SK-N-MC (cell line): ENCODE measurements at regions not wholly inside any gene's neighbourhood (a gene's known extent, or its start where the extent isn't known, plus 50 kb on each side); places are given as distances from the start of the nearest gene placed in this dataset.

Source experiments
- DNase-seq: peaks from one replicate; pipeline ENCODE4 v3.0.0-alpha.2; 2011; ENCODE audit warnings: low read depth, low spot score
- H3K27ac ChIP-seq: fragments of 200-600 bp; sonication (generic); 2 replicates; pipeline ENCODE4 v1.5.1; 2016; ENCODE audit warnings: mixed run types
- H3K36me3 ChIP-seq: fragments of 200-600 bp; sonication (generic); 2 replicates; pipeline ENCODE4 v1.6.1; 2017; ENCODE audit warnings: antibody characterized with exemption, low read length, mixed read lengths; ENCODE audit not compliant: insufficient read depth
- H3K4me3 ChIP-seq: fragments of 200-600 bp; sonication (generic); 2 replicates; pipeline ENCODE4 v1.5.1; 2016
- H3K9ac ChIP-seq: fragments of 200-600 bp; sonication (generic); 2 replicates; pipeline ENCODE4 v1.8.0; 2017; ENCODE audit warnings: mixed run types, mixed read lengths; ENCODE audit not compliant: insufficient read length
- H3K9me3 ChIP-seq: fragments of 200-600 bp; sonication (generic); 2 replicates; pipeline ENCODE4 v1.6.1; 2017; ENCODE audit warnings: low read depth, mild to moderate bottlenecking, antibody characterized with exemption, low read length, moderate library complexity, mixed read lengths
- EZH2 ChIP-seq: fragments of 200-600 bp; sonication (generic); IDR thresholded peaks from one replicate; pipeline ENCODE4 v1.6.1; 2017; ENCODE audit warnings: antibody characterized with exemption
- FOXP2 ChIP-seq: optimal IDR thresholded peaks from 2 replicates; pipeline ENCODE3; 2011; ENCODE audit warnings: mild to moderate bottlenecking, moderate library complexity; ENCODE audit not compliant: insufficient read depth; ENCODE audit errors: extremely low read length, control extremely low read depth
- POLR2AphosphoS5 ChIP-seq: IDR thresholded peaks from 2 replicates; pipeline ENCODE4 v1.6.1; 2012; ENCODE audit warnings: mild to moderate bottlenecking, low read depth, low read length, borderline replicate concordance

DNA sequence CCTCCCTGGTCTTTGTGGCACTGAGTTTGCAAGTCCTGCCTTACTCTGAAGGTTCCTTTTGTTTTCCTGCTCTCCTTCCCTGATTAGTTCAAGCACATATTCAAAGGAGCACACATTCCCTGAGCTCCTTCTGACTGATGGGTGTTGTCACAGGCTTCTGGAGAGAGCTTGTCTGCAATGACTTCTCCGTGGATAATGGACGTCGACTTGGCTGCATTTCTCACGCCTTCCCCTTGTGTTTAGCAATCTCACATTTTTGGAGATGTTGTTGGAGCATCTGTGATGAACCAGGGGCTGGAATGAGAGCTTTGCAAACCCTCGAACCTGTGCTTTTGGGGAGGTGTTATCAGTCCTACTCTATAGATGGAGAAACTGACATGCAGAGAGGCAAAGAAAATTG, 375.4 kb upstream of the PROK2 start:
- Histone ChIP-seq H3K9me3 (no peaks in the 10 kb centered on the region), H3K36me3 (no peaks in the 10 kb centered on the region), H3K27ac (no peak overlapping the region), H3K9ac (no peak overlapping the region), H3K4me3 (no peak overlapping the region)
- no peak for TF ChIP-seq POLR2AphosphoS5
- TF ChIP-seq FOXP2 = no peak
- TF ChIP-seq EZH2 = no peak
- DNase-seq = no peak

DNA sequence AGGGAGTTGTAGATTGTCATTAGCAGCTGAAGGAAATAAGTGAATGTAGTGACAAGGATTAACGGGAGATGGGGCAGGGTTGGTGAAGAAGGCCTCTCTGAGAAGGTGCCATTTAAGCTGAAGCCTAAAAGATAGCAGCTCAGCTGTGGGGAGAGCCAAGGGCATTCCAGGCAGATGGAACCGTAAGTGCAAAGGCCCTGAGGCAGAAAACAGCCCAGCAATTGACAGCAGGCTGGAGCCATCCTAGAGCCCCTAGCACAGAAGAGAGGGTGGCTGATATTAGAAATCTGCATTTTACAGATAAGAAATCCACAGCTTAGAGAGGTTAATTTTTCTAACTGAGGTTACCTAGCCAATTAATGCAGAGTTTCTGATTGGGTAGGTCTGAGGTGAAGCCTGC, 374.5 kb upstream of the PROK2 start:
- no peak overlapping the region for H3K9ac ChIP-seq
- no peak for DNase-seq
- H3K27ac ChIP-seq = no peak overlapping the region
- no peaks in the 10 kb centered on the region for H3K36me3 ChIP-seq
- H3K4me3 ChIP-seq = no peak overlapping the region
- TF ChIP-seq EZH2 (no peak), FOXP2 (no peak), POLR2AphosphoS5 (no peak)
- no peaks in the 10 kb centered on the region for H3K9me3 ChIP-seq

DNA sequence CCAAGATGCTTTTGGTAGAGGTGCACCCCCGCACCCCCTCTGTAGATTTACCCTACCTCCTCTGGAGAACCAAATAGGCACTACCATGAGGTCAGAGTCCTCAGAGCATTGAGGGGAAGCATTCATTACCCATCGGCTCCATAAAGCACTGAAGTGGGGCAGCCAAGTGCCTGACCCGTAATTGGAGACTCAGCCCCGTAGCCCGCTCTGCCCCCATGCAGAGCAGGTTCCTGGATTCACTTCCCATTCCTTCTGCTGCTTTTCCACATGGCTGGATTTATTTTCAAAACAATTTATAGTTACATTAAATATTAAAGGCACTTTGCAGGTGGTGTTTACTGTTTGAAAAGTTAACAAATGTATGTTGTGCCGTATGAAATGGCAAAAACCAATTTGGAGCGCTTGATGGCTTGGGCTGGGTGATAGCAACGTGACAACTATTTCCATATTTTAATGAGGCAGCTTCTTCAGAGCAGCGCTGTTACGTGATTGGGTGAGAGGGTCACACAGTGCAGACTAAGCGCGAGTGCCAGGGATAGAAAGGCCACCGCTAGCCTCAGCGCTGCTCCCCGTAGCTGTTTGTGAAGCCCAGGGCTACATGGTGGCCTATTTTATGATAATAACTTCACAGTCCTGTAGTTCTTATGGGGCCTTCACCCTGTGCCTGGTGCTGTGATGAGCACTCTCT, 373.8 kb upstream of the PROK2 start:
- H3K27ac ChIP-seq = no peak overlapping the region
- H3K36me3 ChIP-seq = no peaks in the 10 kb centered on the region
- no peak overlapping the region for H3K4me3 ChIP-seq
- TF ChIP-seq POLR2AphosphoS5 (no peak), FOXP2 (no peak), EZH2 (no peak)
- H3K9ac ChIP-seq = no peak overlapping the region
- no peak for DNase-seq
- no peaks in the 10 kb centered on the region for H3K9me3 ChIP-seq

DNA sequence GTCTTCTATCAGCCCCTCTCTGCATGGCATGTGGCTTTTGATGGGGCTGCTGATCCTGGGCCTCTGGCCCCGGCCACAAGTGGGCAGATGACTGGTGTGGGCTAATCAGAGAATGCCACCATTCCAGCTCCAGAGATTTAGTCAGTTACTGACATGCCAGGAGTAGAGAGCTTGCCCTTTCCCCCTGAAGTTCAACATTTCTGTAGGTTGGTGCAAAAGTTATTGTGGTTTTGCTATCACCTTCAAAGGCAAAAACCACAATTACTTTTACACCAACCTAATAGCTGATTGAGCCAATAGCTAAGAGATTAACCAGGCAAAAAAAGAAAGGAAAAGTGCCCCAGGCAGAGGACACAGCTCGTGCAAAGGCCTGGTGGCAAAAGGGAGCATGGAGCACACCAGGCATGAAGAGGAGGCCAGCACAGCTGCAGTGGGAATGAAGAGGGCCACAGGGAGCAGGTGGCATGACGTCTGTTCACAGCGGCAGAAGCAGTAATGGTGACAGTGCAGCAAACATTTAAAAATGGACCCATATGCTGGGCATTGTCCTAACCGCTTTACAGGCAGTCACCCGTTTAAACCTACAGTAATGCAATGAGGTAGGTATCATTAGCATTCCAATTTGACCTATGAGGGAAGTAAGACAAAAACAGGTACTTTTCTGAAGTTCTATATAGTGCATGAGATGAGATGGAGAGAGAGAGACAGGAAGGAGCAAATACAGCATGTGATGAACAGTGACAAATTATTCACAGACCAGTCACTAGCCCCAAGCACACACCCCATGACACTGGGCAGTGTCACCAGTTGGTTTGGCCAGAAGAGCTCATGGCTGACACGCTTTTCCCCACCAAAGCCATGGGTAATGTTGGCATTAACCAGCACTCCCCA, 373.0 kb upstream of the PROK2 start:
- DNase-seq = no peak
- TF ChIP-seq POLR2AphosphoS5 = no peak
- TF ChIP-seq EZH2 = no peak
- no peak for TF ChIP-seq FOXP2
- no peak overlapping the region for H3K27ac ChIP-seq
- no peak overlapping the region for H3K4me3 ChIP-seq
- no peaks in the 10 kb centered on the region for H3K36me3 ChIP-seq
- H3K9me3 ChIP-seq = no peaks in the 10 kb centered on the region
- no peak overlapping the region for H3K9ac ChIP-seq

DNA sequence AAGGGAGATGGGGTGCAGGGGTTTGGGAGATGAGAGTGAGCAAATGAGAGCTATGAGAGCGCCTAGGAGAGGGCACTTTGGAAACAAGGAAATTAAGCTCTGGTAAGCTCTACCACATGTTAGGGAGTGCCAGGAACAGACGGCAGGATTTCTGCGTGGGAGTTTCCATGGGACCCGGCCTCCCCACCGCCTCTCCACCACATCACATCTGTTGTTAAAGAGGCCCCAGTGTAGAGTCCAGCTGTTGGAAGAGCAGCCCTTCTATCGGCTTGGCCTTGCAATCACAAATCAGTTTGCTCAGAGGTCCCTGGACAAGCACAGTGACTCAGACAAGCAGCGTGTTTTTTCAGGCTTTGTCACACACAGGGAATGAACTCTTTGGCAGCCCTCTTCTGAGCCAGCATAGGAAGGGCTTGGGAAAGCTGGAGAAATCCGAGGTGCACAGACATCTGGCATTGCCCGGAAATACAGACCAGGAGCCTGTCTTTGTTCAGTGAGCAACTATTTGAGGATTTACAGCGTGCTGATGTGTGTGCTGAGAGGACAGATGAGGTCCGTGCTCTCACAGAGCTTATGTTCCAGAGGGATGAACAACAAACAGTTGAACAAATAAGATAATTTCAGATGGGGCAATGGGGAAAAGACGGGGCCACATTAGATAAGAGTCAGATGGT, 370.6 kb upstream of the PROK2 start:
- Histone ChIP-seq H3K36me3 (no peaks in the 10 kb centered on the region), H3K4me3 (no peak overlapping the region), H3K9me3 (no peaks in the 10 kb centered on the region), H3K9ac (no peak overlapping the region), H3K27ac (no peak overlapping the region)
- TF ChIP-seq EZH2 (no peak), FOXP2 (no peak), POLR2AphosphoS5 (no peak)
- no peak for DNase-seq

DNA sequence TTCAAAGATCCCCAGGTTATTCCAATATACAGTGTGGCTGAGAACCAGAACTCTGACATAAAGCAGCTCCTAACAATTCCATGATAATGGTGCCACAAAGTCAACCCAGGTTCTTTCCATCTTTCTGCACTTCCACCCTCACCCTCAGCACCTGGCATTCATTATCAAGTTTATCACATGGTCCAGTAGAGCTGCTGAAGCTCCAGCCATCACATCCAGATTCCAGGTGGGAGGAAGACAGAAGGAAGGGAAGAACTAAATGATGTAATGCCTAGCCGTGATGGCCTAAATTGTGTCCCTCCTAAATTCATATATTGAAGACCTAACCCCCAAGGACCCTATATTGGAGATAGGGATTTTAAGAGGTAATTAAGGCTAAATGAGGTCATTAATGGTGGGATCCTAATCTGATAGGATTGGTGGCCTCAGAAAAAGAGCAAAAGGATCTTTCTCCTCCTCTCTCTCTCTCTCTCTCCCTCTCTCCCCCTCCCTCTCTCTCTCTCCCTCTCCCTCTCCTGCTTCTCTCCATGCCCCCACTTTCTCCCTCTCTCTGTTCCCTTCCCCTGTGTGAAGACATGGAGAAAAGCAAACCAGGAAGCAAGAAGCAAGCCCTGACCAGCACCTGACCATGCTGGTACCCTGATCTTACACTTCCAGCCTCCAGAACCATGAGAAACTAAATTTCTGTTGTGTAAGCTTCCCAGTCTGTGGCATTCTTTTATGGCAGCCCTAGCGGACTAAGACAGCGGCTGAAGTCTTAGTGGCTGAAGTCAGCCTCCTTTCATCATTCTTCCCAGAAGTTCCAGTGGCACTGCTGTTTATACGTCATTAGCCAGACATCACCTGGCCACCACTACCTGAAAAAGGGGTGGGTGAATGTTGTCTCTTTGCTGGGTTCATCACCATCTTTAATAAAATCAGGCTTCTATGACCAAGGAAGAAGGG, 369.7 kb upstream of the PROK2 start:
- Histone ChIP-seq H3K9me3 (no peaks in the 10 kb centered on the region), H3K9ac (no peak overlapping the region), H3K36me3 (no peaks in the 10 kb centered on the region), H3K4me3 (no peak overlapping the region), H3K27ac (no peak overlapping the region)
- TF ChIP-seq POLR2AphosphoS5 = no peak
- no peak for TF ChIP-seq FOXP2
- TF ChIP-seq EZH2 = no peak
- no peak for DNase-seq

DNA sequence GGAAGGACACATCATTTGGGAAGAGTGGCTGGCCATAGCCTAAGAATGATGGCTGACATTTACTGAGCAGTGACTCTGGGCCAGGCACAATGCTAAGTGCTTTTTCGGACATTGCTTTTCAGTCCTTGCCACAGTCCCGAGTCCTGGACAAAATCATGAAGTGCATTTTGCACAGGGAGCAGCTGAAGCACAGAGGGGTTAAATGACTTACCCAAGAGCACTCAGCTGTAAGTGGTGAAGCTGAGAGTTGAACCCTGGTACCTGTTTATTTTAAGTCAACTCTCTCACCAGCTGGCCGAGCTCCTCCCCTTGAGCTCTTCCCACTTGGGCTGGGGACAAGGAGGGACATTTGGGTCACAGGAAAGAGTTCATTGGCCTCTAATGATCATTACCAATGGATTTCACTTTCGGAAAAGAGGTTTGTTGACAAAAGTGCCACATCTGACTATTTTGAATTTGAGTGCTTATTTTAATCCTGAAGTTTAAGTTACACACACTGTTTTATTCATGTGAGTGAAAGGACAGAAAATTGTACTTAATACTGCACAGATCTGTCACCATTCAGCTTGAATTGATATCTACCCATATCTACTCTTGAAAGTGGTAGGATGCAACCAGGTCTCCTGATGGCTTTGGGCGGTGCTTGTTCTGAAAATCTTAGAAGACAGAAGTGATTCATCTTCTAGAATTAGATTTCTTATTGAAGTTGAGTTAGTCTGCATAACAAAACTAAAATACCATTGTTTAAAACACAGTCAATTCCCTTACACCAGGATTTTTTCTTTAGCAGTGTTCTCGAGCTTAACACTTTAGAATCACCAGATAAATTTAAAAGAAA, 368.7 kb upstream of the PROK2 start:
- no peak for DNase-seq
- TF ChIP-seq POLR2AphosphoS5 (no peak), FOXP2 (no peak), EZH2 (no peak)
- Histone ChIP-seq H3K4me3 (peak overlapping the region; percentile 73), H3K9me3 (no peaks in the 10 kb centered on the region), H3K9ac (no peak overlapping the region), H3K36me3 (no peaks in the 10 kb centered on the region), H3K27ac (peak overlapping the region; percentile 86; the same call in 1 of the 2 replicates)
